Stimulated activated memory B cell treated with anti-CD40 and anti-IgM and Interleukin-4, amounts not matched to agents 10 μg/mL and 1 μg/mL and 100 μg/mL, for 72 hours (primary cell): ENCODE measurements at regions not wholly inside any gene's neighbourhood (a gene's known extent, or its start where the extent isn't known, plus 50 kb on each side); places are given as distances from the start of the nearest gene placed in this dataset.
A peak's percentile ranks its signal among the peaks of the same experiment; 100 is the strongest.
"Not testable (repeated sequence)": the region's sequence is repeated elsewhere in the genome, so short reads cannot be mapped to it uniquely, and the experiment has no call there.

Source experiments
- ATAC-seq: fragments of 150-1000 bp; cut with Tn5 transposase; 2 replicates; pipeline ENCODE4 v1.10.0; 2021
- H3K27ac Mint-ChIP-seq: one replicate; pipeline ENCODE4 v1.8.0; 2022; ENCODE audit warnings: mild to moderate bottlenecking, mixed read lengths
- H3K27me3 Mint-ChIP-seq: one replicate; pipeline ENCODE4 v1.8.0; 2022; ENCODE audit warnings: mixed read lengths
- H3K36me3 Mint-ChIP-seq: one replicate; pipeline ENCODE4 v1.8.0; 2022; ENCODE audit warnings: mixed read lengths
- H3K4me1 Mint-ChIP-seq: one replicate; pipeline ENCODE4 v1.8.0; 2022; ENCODE audit warnings: mixed read lengths
- H3K4me3 Mint-ChIP-seq: one replicate; pipeline ENCODE4 v1.8.0; 2022; ENCODE audit warnings: mild to moderate bottlenecking, moderate library complexity, mixed read lengths
- H3K9me3 Mint-ChIP-seq: one replicate; pipeline ENCODE4 v1.8.0; 2022; ENCODE audit warnings: mixed read lengths

- ATAC-seq: no peak
- H3K4me3 Mint-ChIP-seq: no peak overlapping the region
- H3K36me3 Mint-ChIP-seq: no peaks in the 10 kb centered on the region
- H3K4me1 Mint-ChIP-seq: no peaks in the 10 kb centered on the region
- no peak overlapping the region for H3K27ac Mint-ChIP-seq
- H3K27me3 Mint-ChIP-seq: no peaks in the 10 kb centered on the region
- no peaks in the 10 kb centered on the region for H3K9me3 Mint-ChIP-seq
Measured at GRCh38 chr11:121914508-121915059, 201.4 kb downstream of the BLID start.

GRCh38 chr11:121909596-121909995, 206.4 kb downstream of the BLID start:
- no peak for ATAC-seq
- Mint-ChIP-seq H3K27me3 (peaks cover 12% of the 10 kb centered on the region), H3K4me1 (peaks cover 10% of the 10 kb centered on the region), H3K4me3 (no peak overlapping the region), H3K36me3 (no peaks in the 10 kb centered on the region), H3K27ac (no peak overlapping the region), H3K9me3 (peaks cover 4% of the 10 kb centered on the region)

DNA sequence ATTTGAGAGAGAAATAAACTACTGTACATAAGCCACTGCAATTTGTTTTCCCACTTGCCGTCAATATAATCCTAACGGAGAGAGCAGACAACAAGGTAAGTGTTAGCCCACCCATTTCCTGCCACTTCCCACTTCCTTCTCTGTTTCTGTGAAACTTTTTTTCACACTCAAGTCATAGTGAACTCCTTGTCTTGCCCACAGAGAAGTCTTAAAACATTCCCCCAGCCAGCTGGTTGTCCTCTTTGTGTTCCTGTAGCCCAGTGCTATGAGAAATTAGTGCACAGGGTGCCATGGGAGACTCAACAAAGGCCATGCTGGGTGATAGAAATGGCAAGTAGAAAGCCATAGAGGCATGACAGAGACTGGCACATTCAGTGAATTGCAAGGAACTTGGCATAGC, 208.6 kb downstream of the BLID start:
- ATAC-seq: peak; percentile 46
- peaks cover 22% of the 10 kb centered on the region for H3K4me1 Mint-ChIP-seq
- no peak overlapping the region for H3K27ac Mint-ChIP-seq
- no peak overlapping the region for H3K4me3 Mint-ChIP-seq
- peaks cover 12% of the 10 kb centered on the region for H3K27me3 Mint-ChIP-seq
- no peaks in the 10 kb centered on the region for H3K36me3 Mint-ChIP-seq
- peaks cover 4% of the 10 kb centered on the region for H3K9me3 Mint-ChIP-seq

GRCh38 chr11:121904148-121904547, 211.9 kb downstream of the BLID start:
- Mint-ChIP-seq H3K4me3 (peak overlapping the region; percentile 51), H3K9me3 (peaks cover 4% of the 10 kb centered on the region), H3K27me3 (peaks cover 8% of the 10 kb centered on the region), H3K4me1 (peaks cover 22% of the 10 kb centered on the region), H3K27ac (peak overlapping the region; percentile 73), H3K36me3 (no peaks in the 10 kb centered on the region)
- peak; percentile 88 for ATAC-seq

DNA sequence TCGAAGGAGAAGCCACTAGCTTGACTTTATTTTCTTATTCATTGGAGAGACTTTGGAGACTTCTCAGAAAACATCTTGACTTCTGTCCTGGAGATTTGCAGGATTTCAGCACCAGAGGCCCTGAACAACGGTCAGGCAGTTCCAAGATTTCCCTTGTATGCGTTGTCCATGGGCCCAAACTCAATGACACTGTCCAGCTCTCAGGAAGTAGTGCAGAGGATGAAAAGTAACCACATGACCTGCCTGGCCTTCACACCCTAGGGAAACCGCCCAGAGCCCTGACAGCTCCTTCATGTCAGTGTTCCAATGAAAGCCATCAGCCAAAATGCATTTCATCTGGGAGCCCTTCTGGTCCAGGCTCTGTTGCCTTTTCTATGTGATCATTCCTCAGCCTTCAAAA, 214.1 kb downstream of the BLID start:
- no peak overlapping the region for H3K27ac Mint-ChIP-seq
- no peak overlapping the region for H3K4me3 Mint-ChIP-seq
- peaks cover 14% of the 10 kb centered on the region for H3K4me1 Mint-ChIP-seq
- H3K9me3 Mint-ChIP-seq: peaks cover 4% of the 10 kb centered on the region
- no peaks in the 10 kb centered on the region for H3K27me3 Mint-ChIP-seq
- no peaks in the 10 kb centered on the region for H3K36me3 Mint-ChIP-seq
- ATAC-seq: no peak

- not testable (repeated sequence) for H3K27ac Mint-ChIP-seq, H3K4me3 Mint-ChIP-seq, H3K9me3 Mint-ChIP-seq, ATAC-seq, H3K36me3 Mint-ChIP-seq, H3K27me3 Mint-ChIP-seq
- peaks cover 13% of the 10 kb centered on the region for H3K4me1 Mint-ChIP-seq
Measured at GRCh38 chr11:121901417-121901816, 214.6 kb downstream of the BLID start.

- H3K27me3 Mint-ChIP-seq: no peaks in the 10 kb centered on the region
- H3K36me3 Mint-ChIP-seq: no peaks in the 10 kb centered on the region
- H3K27ac Mint-ChIP-seq: no peak overlapping the region
- no peaks in the 10 kb centered on the region for H3K9me3 Mint-ChIP-seq
- no peak overlapping the region for H3K4me3 Mint-ChIP-seq
- peaks cover 13% of the 10 kb centered on the region for H3K4me1 Mint-ChIP-seq
- no peak for ATAC-seq
Measured at GRCh38 chr11:121899520-121899919, 216.5 kb downstream of the BLID start.

DNA sequence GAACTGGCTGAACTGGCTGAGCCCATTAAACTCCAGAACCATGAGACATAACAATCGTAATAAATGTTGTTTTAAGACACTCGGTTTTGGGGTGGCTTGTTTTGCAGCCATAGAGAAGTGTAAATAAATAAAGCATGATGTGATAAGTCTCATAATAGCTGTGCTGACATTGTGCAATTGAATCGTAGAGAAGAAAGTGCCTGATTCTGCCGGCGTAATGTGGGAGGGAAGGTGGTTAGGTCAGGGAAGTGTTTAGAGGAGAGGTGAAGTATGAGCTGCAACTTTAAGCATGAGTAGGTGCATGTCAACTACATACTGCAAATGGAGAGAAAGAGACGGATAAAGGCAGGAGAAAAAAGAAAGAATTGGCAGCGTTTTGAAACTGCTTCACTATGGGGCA, 217.1 kb downstream of the BLID start:
- Mint-ChIP-seq H3K27me3 (no peaks in the 10 kb centered on the region), H3K36me3 (no peaks in the 10 kb centered on the region), H3K9me3 (no peaks in the 10 kb centered on the region), H3K27ac (no peak overlapping the region), H3K4me3 (no peak overlapping the region), H3K4me1 (peaks cover 6% of the 10 kb centered on the region)
- no peak for ATAC-seq

GRCh38 chr11:121895919-121896318, 220.1 kb downstream of the BLID start:
- H3K36me3 Mint-ChIP-seq: no peaks in the 10 kb centered on the region
- no peaks in the 10 kb centered on the region for H3K27me3 Mint-ChIP-seq
- H3K4me1 Mint-ChIP-seq: peaks cover 7% of the 10 kb centered on the region
- H3K27ac Mint-ChIP-seq: no peak overlapping the region
- no peak overlapping the region for H3K4me3 Mint-ChIP-seq
- no peaks in the 10 kb centered on the region for H3K9me3 Mint-ChIP-seq
- ATAC-seq: no peak

- Mint-ChIP-seq H3K4me1 (peaks cover 7% of the 10 kb centered on the region), H3K27me3 (no peaks in the 10 kb centered on the region), H3K9me3 (no peaks in the 10 kb centered on the region)
Measured at GRCh38 chr11:121894581-121894980, 221.4 kb downstream of the BLID start.

GRCh38 chr11:121892863-121893262, 223.2 kb downstream of the BLID start:
- no peak overlapping the region for H3K27ac Mint-ChIP-seq
- ATAC-seq: no peak
- H3K27me3 Mint-ChIP-seq: no peaks in the 10 kb centered on the region
- H3K4me3 Mint-ChIP-seq: no peak overlapping the region
- no peaks in the 10 kb centered on the region for H3K9me3 Mint-ChIP-seq
- peaks cover 7% of the 10 kb centered on the region for H3K4me1 Mint-ChIP-seq
- H3K36me3 Mint-ChIP-seq: no peaks in the 10 kb centered on the region

More at GRCh38 chr11:121894581-121894980, 221.4 kb downstream of the BLID start:
- Mint-ChIP-seq H3K27ac (no peak overlapping the region), H3K4me3 (no peak overlapping the region), H3K36me3 (no peaks in the 10 kb centered on the region)
- no peak for ATAC-seq

GRCh38 chr11:121892131-121892681, 223.8 kb downstream of the BLID start:
- ATAC-seq: no peak
- Mint-ChIP-seq H3K4me1 (peaks cover 7% of the 10 kb centered on the region), H3K27ac (no peak overlapping the region), H3K9me3 (no peaks in the 10 kb centered on the region), H3K27me3 (no peaks in the 10 kb centered on the region), H3K4me3 (no peak overlapping the region), H3K36me3 (no peaks in the 10 kb centered on the region)

GRCh38 chr11:121890946-121891515, 225.0 kb downstream of the BLID start:
- H3K4me1 Mint-ChIP-seq: peaks cover 7% of the 10 kb centered on the region
- H3K36me3 Mint-ChIP-seq: no peaks in the 10 kb centered on the region
- no peaks in the 10 kb centered on the region for H3K27me3 Mint-ChIP-seq
- no peak overlapping the region for H3K27ac Mint-ChIP-seq
- H3K4me3 Mint-ChIP-seq: no peak overlapping the region
- no peaks in the 10 kb centered on the region for H3K9me3 Mint-ChIP-seq
- no peak for ATAC-seq

- no peak for ATAC-seq
- Mint-ChIP-seq H3K4me3 (no peak overlapping the region), H3K4me1 (peaks cover 7% of the 10 kb centered on the region), H3K36me3 (no peaks in the 10 kb centered on the region), H3K27ac (no peak overlapping the region), H3K9me3 (no peaks in the 10 kb centered on the region), H3K27me3 (no peaks in the 10 kb centered on the region)
Measured at GRCh38 chr11:121890377-121890776, 225.6 kb downstream of the BLID start.

GRCh38 chr11:121889931-121890330, 226.1 kb downstream of the BLID start:
- H3K4me3 Mint-ChIP-seq: no peak overlapping the region

DNA sequence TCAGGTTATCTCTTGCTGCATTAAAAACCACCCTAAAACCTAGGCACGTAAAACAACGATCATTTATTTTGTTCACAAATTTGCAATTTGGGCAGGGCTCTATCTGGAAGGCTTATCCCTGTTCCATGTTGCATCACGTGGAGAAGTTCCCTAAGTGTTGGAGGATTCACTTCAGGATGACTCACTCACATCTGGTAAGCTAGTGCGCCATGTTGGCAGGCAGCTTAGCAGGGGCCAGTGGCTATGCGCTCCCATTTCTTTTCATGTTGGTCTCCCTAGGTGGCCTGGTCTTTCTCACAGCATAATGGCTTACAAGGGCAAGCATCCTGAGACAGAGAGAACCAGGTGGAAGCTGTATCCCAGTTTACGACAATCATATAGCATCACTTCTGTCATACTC, 226.8 kb downstream of the BLID start:
- peaks cover 7% of the 10 kb centered on the region for H3K4me1 Mint-ChIP-seq
- H3K36me3 Mint-ChIP-seq: no peaks in the 10 kb centered on the region
- H3K27me3 Mint-ChIP-seq: no peaks in the 10 kb centered on the region
- no peak overlapping the region for H3K4me3 Mint-ChIP-seq
- no peak for ATAC-seq
- no peak overlapping the region for H3K27ac Mint-ChIP-seq
- H3K9me3 Mint-ChIP-seq: no peaks in the 10 kb centered on the region

More at GRCh38 chr11:121889931-121890330, 226.1 kb downstream of the BLID start:
- Mint-ChIP-seq H3K9me3 (no peaks in the 10 kb centered on the region), H3K36me3 (no peaks in the 10 kb centered on the region), H3K27me3 (no peaks in the 10 kb centered on the region), H3K27ac (no peak overlapping the region), H3K4me1 (peaks cover 7% of the 10 kb centered on the region)
- no peak for ATAC-seq
